Neural progenitor cell (in vitro differentiated cells): ENCODE measurements at regions not wholly inside any gene's neighbourhood (a gene's known extent, or its start where the extent isn't known, plus 50 kb on each side); places are given as distances from the start of the nearest gene placed in this dataset.

Source experiments
- EZH2 ChIP-seq: fragments of 200-600 bp; sonication (generic); IDR thresholded peaks from 2 replicates; pipeline ENCODE4 v1.6.1; 2017; ENCODE audit warnings: antibody characterized with exemption, mild to moderate bottlenecking, moderate library complexity
- EZH2phosphoT487 ChIP-seq: fragments of 200-600 bp; sonication (generic); IDR thresholded peaks from 2 replicates; pipeline ENCODE4 v1.6.1; 2017; ENCODE audit warnings: antibody characterized with exemption
- TF ChIP-seq, protein P1 (sequence below): fragments of 200-600 bp; sonication (generic); IDR thresholded peaks from 2 replicates; pipeline ENCODE4 v1.5.1; 2017; ENCODE audit warnings: antibody characterized with exemption, mild to moderate bottlenecking

GRCh38 chr15:38202361-38202760 lies 50.3 kb upstream of the SPRED1 start:
- TF ChIP-seq, protein P1, sequence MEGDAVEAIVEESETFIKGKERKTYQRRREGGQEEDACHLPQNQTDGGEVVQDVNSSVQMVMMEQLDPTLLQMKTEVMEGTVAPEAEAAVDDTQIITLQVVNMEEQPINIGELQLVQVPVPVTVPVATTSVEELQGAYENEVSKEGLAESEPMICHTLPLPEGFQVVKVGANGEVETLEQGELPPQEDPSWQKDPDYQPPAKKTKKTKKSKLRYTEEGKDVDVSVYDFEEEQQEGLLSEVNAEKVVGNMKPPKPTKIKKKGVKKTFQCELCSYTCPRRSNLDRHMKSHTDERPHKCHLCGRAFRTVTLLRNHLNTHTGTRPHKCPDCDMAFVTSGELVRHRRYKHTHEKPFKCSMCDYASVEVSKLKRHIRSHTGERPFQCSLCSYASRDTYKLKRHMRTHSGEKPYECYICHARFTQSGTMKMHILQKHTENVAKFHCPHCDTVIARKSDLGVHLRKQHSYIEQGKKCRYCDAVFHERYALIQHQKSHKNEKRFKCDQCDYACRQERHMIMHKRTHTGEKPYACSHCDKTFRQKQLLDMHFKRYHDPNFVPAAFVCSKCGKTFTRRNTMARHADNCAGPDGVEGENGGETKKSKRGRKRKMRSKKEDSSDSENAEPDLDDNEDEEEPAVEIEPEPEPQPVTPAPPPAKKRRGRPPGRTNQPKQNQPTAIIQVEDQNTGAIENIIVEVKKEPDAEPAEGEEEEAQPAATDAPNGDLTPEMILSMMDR = no peak
- no peak for TF ChIP-seq EZH2
- TF ChIP-seq EZH2phosphoT487 = no peak
